ENCODE measurements at regions not wholly inside any gene's neighbourhood (a gene's known extent, or its start where the extent isn't known, plus 50 kb on each side); places are given as distances from the start of the nearest gene placed in this dataset.

- Histone ChIP-seq H2AK5ac (ENCODE audit: low read depth, low read length) (no peak overlapping the region), H3K14ac (ENCODE audit: low read length) (no peak overlapping the region), H2BK15ac (ENCODE audit: low read length) (no peak overlapping the region), H3K4ac (ENCODE audit: low read length) (no peak overlapping the region), H3K27me3 (ENCODE audit: control insufficient read depth in 3 of 3, insufficient read depth in 3 of 3, low read depth in 1 of 3, low read length in 3 of 3) (no peaks in the 10 kb centered on the region), H3K9ac (ENCODE audit: low read depth, low read length, poor library complexity) (no peak overlapping the region), H3K4me1 (ENCODE audit: control insufficient read depth in 2 of 2, insufficient read depth in 1 of 2, low read depth in 1 of 2, low read length in 2 of 2) (no peaks in the 10 kb centered on the region), H3K79me1 (ENCODE audit: low read depth, low read length) (no peaks in the 10 kb centered on the region), H2BK120ac (ENCODE audit: low read depth, low read length) (no peak overlapping the region), H3K18ac (ENCODE audit: low read length) (no peak overlapping the region), H3K4me3 (ENCODE audit: low read length in 2 of 2) (no peak overlapping the region), H2AFZ (ENCODE audit: low read length) (no peak overlapping the region), H3K36me3 (replicated peaks in 1 of 2; ENCODE audit: control insufficient read depth in 2 of 2, insufficient read depth in 2 of 2, low read length in 2 of 2) (no peaks in the 10 kb centered on the region), H2BK12ac (ENCODE audit: low read length) (no peak overlapping the region), H4K8ac (ENCODE audit: low read depth, low read length) (no peak overlapping the region), H3K9me3 (replicated peaks in 1 of 2; ENCODE audit: control insufficient read depth in 2 of 2, insufficient read depth in 1 of 2, low read depth in 1 of 2, low read length in 2 of 2) (no peaks in the 10 kb centered on the region), H3K4me2 (ENCODE audit: insufficient read depth, low read length, poor library complexity, severe bottlenecking) (no peak overlapping the region), H3K27ac (replicated peaks; ENCODE audit: low read length) (no peak overlapping the region), H2BK5ac (ENCODE audit: low read length) (no peak overlapping the region), H3K23ac (ENCODE audit: low read depth, low read length, poor library complexity) (no peak overlapping the region), H4K91ac (ENCODE audit: low read depth, low read length, poor library complexity) (no peak overlapping the region)
- no peak for DNase-seq (ENCODE audit: low spot score)
Observed at GRCh38 chr7:81449105-81449504, 320.7 kb downstream of the HGF start.

DNA sequence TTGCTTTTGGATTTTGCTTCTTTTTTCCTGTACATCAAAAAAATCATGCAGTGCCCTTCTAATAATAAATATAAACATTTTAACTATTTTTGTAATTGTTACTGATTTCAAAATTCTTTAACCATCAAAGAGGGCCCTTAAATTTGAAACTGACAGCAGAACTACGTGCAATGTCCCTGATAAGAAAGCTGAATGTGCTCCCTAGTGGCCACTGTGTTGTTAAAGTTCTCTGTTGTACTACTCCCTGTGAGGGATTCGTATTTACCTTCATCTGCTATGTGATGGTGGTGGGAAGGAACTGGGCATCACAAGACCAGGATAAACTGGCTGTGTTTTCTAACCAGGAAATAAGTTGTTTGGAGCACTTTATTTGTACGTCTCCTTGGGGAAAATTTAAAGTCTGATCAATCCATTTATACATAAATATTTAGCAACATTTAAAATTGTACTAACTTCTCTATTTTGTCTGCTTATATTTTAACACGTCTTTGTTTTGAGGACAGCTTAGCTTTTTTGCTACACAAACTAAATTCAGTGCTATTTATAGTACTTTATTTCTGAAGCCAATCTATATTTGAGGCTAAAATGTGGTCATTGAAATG lies 322.4 kb downstream of the HGF start:
- Histone ChIP-seq H3K23ac (ENCODE audit: low read depth, low read length, poor library complexity) (no peak overlapping the region), H3K9me3 (replicated peaks in 1 of 2; ENCODE audit: control insufficient read depth in 2 of 2, insufficient read depth in 1 of 2, low read depth in 1 of 2, low read length in 2 of 2) (no peaks in the 10 kb centered on the region), H2AFZ (ENCODE audit: low read length) (no peak overlapping the region), H2AK5ac (ENCODE audit: low read depth, low read length) (no peak overlapping the region), H3K18ac (ENCODE audit: low read length) (no peak overlapping the region), H4K8ac (ENCODE audit: low read depth, low read length) (no peak overlapping the region), H2BK5ac (ENCODE audit: low read length) (no peak overlapping the region), H2BK120ac (ENCODE audit: low read depth, low read length) (no peak overlapping the region), H3K79me1 (ENCODE audit: low read depth, low read length) (no peaks in the 10 kb centered on the region), H4K91ac (ENCODE audit: low read depth, low read length, poor library complexity) (no peak overlapping the region), H3K4me1 (ENCODE audit: control insufficient read depth in 2 of 2, insufficient read depth in 1 of 2, low read depth in 1 of 2, low read length in 2 of 2) (no peaks in the 10 kb centered on the region), H2BK12ac (ENCODE audit: low read length) (no peak overlapping the region), H3K4ac (ENCODE audit: low read length) (no peak overlapping the region), H3K9ac (ENCODE audit: low read depth, low read length, poor library complexity) (no peak overlapping the region), H3K36me3 (replicated peaks in 1 of 2; ENCODE audit: control insufficient read depth in 2 of 2, insufficient read depth in 2 of 2, low read length in 2 of 2) (no peaks in the 10 kb centered on the region), H3K4me2 (ENCODE audit: insufficient read depth, low read length, poor library complexity, severe bottlenecking) (no peak overlapping the region), H2BK15ac (ENCODE audit: low read length) (no peak overlapping the region), H3K14ac (ENCODE audit: low read length) (no peak overlapping the region), H3K27ac (replicated peaks; ENCODE audit: low read length) (no peak overlapping the region), H3K4me3 (ENCODE audit: low read length in 2 of 2) (no peak overlapping the region), H3K27me3 (ENCODE audit: control insufficient read depth in 3 of 3, insufficient read depth in 3 of 3, low read depth in 1 of 3, low read length in 3 of 3) (no peaks in the 10 kb centered on the region)
- WGBS, 2 donors (ENCODE audit: extremely low coverage in 2 of 2, insufficient read length in 2 of 2, insufficient replicate concordance in 1 of 2) = no CpG with 5 or more reads among the region's 4 CpGs
- DNase-seq (ENCODE audit: low spot score) = no peak

DNA sequence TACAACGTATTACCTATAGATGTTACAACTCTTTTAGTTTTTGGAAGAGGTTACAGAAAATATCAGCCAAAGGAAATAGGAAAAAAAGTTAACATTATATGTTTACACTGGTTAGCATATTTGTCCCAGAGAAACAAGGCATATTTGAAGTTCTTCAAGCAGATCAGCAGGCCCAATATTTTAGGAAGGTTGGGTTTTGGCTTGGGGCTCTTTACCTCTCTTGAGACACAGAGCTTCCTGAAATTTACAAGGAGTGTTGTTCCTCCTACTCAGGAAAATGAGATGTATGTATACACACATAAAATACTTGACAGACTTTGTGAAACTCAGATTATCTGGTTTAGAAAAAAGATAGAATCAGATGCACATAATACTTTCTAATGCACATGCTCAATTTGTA lies 323.6 kb downstream of the HGF start:
- H3K9ac ChIP-seq (ENCODE audit: low read depth, low read length, poor library complexity) = no peak overlapping the region
- H3K36me3 ChIP-seq (replicated peaks in 1 of 2; ENCODE audit: control insufficient read depth in 2 of 2, insufficient read depth in 2 of 2, low read length in 2 of 2) = no peaks in the 10 kb centered on the region
- no peak for DNase-seq (ENCODE audit: low spot score)
- H2AK5ac ChIP-seq (ENCODE audit: low read depth, low read length) = no peak overlapping the region
- H4K8ac ChIP-seq (ENCODE audit: low read depth, low read length) = no peak overlapping the region
- no peak overlapping the region for H2BK15ac ChIP-seq (ENCODE audit: low read length)
- H3K4me3 ChIP-seq (ENCODE audit: low read length in 2 of 2) = no peak overlapping the region
- H3K23ac ChIP-seq (ENCODE audit: low read depth, low read length, poor library complexity) = no peak overlapping the region
- no peaks in the 10 kb centered on the region for H3K79me1 ChIP-seq (ENCODE audit: low read depth, low read length)
- H4K91ac ChIP-seq (ENCODE audit: low read depth, low read length, poor library complexity) = no peak overlapping the region
- H3K27ac ChIP-seq (replicated peaks; ENCODE audit: low read length) = no peak overlapping the region
- H3K4ac ChIP-seq (ENCODE audit: low read length) = no peak overlapping the region
- no peak overlapping the region for H2AFZ ChIP-seq (ENCODE audit: low read length)
- no peaks in the 10 kb centered on the region for H3K4me1 ChIP-seq (ENCODE audit: control insufficient read depth in 2 of 2, insufficient read depth in 1 of 2, low read depth in 1 of 2, low read length in 2 of 2)
- H2BK5ac ChIP-seq (ENCODE audit: low read length) = no peak overlapping the region
- H3K18ac ChIP-seq (ENCODE audit: low read length) = no peak overlapping the region
- H2BK120ac ChIP-seq (ENCODE audit: low read depth, low read length) = no peak overlapping the region
- H2BK12ac ChIP-seq (ENCODE audit: low read length) = no peak overlapping the region
- H3K9me3 ChIP-seq (replicated peaks in 1 of 2; ENCODE audit: control insufficient read depth in 2 of 2, insufficient read depth in 1 of 2, low read depth in 1 of 2, low read length in 2 of 2) = no peaks in the 10 kb centered on the region
- H3K4me2 ChIP-seq (ENCODE audit: insufficient read depth, low read length, poor library complexity, severe bottlenecking) = no peak overlapping the region
- no peaks in the 10 kb centered on the region for H3K27me3 ChIP-seq (ENCODE audit: control insufficient read depth in 3 of 3, insufficient read depth in 3 of 3, low read depth in 1 of 3, low read length in 3 of 3)
- no CpG with 5 or more reads among the region's 1 CpG for WGBS, 2 donors (ENCODE audit: extremely low coverage in 2 of 2, insufficient read length in 2 of 2, insufficient replicate concordance in 1 of 2)
- no peak overlapping the region for H3K14ac ChIP-seq (ENCODE audit: low read length)

DNA sequence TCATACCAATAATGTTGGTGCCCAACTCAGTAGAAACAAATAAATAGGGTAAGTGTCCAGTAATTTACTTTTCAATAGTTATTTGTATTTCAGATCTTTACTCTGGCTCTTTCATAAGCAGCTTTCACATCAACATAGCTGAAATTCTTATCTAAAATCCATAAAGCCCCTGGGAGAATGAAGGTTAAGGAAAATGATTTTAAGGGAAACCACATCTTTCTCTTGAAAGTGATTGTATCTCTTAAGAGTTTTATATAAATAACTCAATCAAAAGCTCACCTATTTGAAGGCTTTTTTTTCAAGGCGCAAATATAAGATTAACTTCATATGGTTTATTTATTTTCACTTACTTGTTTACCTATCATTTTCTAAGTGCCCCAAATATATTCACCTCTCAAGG lies 324.4 kb downstream of the HGF start:
- Histone ChIP-seq H4K91ac (ENCODE audit: low read depth, low read length, poor library complexity) (no peak overlapping the region), H2BK5ac (ENCODE audit: low read length) (no peak overlapping the region), H3K23ac (ENCODE audit: low read depth, low read length, poor library complexity) (no peak overlapping the region), H3K4me1 (ENCODE audit: control insufficient read depth in 2 of 2, insufficient read depth in 1 of 2, low read depth in 1 of 2, low read length in 2 of 2) (no peaks in the 10 kb centered on the region), H3K36me3 (replicated peaks in 1 of 2; ENCODE audit: control insufficient read depth in 2 of 2, insufficient read depth in 2 of 2, low read length in 2 of 2) (no peaks in the 10 kb centered on the region), H3K4ac (ENCODE audit: low read length) (no peak overlapping the region), H2AK5ac (ENCODE audit: low read depth, low read length) (no peak overlapping the region), H3K9me3 (replicated peaks in 1 of 2; ENCODE audit: control insufficient read depth in 2 of 2, insufficient read depth in 1 of 2, low read depth in 1 of 2, low read length in 2 of 2) (no peaks in the 10 kb centered on the region), H3K27me3 (ENCODE audit: control insufficient read depth in 3 of 3, insufficient read depth in 3 of 3, low read depth in 1 of 3, low read length in 3 of 3) (no peaks in the 10 kb centered on the region), H2BK120ac (ENCODE audit: low read depth, low read length) (no peak overlapping the region), H4K8ac (ENCODE audit: low read depth, low read length) (no peak overlapping the region), H3K27ac (replicated peaks; ENCODE audit: low read length) (no peak overlapping the region), H2AFZ (ENCODE audit: low read length) (no peak overlapping the region), H3K9ac (ENCODE audit: low read depth, low read length, poor library complexity) (no peak overlapping the region), H3K14ac (ENCODE audit: low read length) (no peak overlapping the region), H3K79me1 (ENCODE audit: low read depth, low read length) (no peaks in the 10 kb centered on the region), H3K4me2 (ENCODE audit: insufficient read depth, low read length, poor library complexity, severe bottlenecking) (no peak overlapping the region), H2BK15ac (ENCODE audit: low read length) (no peak overlapping the region), H3K18ac (ENCODE audit: low read length) (no peak overlapping the region), H2BK12ac (ENCODE audit: low read length) (no peak overlapping the region), H3K4me3 (ENCODE audit: low read length in 2 of 2) (no peak overlapping the region)
- DNase-seq (ENCODE audit: low spot score) = no peak
- WGBS, 2 donors (ENCODE audit: extremely low coverage in 2 of 2, insufficient read length in 2 of 2, insufficient replicate concordance in 1 of 2) = no CpG with 5 or more reads among the region's 1 CpG

All from neuronal stem cell (in vitro differentiated cells).